Mucosa of descending colon (tissue), 3 donors: ENCODE measurements at regions not wholly inside any gene's neighbourhood (a gene's known extent, or its start where the extent isn't known, plus 50 kb on each side); places are given as distances from the start of the nearest gene placed in this dataset.

Experiments used
- ATAC-seq: fragments of 200-7000 bp; cut with Tn5 transposase; one replicate; pipeline ENCODE4 v1.9.1; 2020; ENCODE audit warnings: mild to moderate bottlenecking, moderate library complexity
- DNase-seq, 3 donors: peaks; one replicate each; pipeline ENCODE4 v3.0.0-alpha.2; 2020
- H3K36me3 ChIP-seq: fragments of 200-600 bp; one replicate; pipeline ENCODE4 v1.8.0; 2021; ENCODE audit warnings: low read depth, mild to moderate bottlenecking
- H3K4me1 ChIP-seq: fragments of 200-600 bp; one replicate; pipeline ENCODE4 v1.8.0; 2021; ENCODE audit warnings: low read depth, mild to moderate bottlenecking
- H3K4me3 ChIP-seq: fragments of 200-600 bp; one replicate; pipeline ENCODE4 v1.8.0; 2021; ENCODE audit warnings: mild to moderate bottlenecking
- H3K9me3 ChIP-seq: fragments of 200-600 bp; one replicate; pipeline ENCODE4 v1.8.0; 2021; ENCODE audit warnings: mild to moderate bottlenecking
- CTCF ChIP-seq: fragments of 200-600 bp; IDR thresholded peaks from one replicate; pipeline ENCODE4 v1.8.0; 2022; ENCODE audit warnings: antibody characterized with exemption, mild to moderate bottlenecking
- intact Hi-C, 2 donors: fragments of 100-400 bp; cut with DNase I in 1 of 2; cut with micrococcal nuclease in 1 of 2; formaldehyde crosslinking; loops; one replicate each; pipeline versions ENCODE4 v1.11.0 to v1.11.1; 2022; cut with DNase I, micrococcal nuclease
- donor health status: DM: no; HTN: no; CAD: no; lungs with moderate emphysema.
- donor health status: DM: no; HTN: no; CAD: no.
- donor health status: DM: no; HTN: yes; CAD: no.

GRCh38 chr4:31601793-31602192 is 881.6 kb downstream of the PCDH7 start:
- intact Hi-C loops, result no loop called here
- Histone ChIP-seq H3K36me3 (no peaks in the 10 kb centered on the region), H3K9me3 (no peaks in the 10 kb centered on the region), H3K4me1 (no peaks in the 10 kb centered on the region), H3K4me3 (no peak overlapping the region)
- ATAC-seq (no peak), DNase-seq (no peak)
- TF ChIP-seq CTCF, result no peak

- H3K36me3 ChIP-seq, result no peaks in the 10 kb centered on the region
- DNase-seq (no peak), ATAC-seq (no peak)
- TF ChIP-seq CTCF, result no peak
- no peaks in the 10 kb centered on the region for H3K9me3 ChIP-seq
- intact Hi-C loops, result no loop called here
- no peak overlapping the region for H3K4me3 ChIP-seq
- no peaks in the 10 kb centered on the region for H3K4me1 ChIP-seq
Measured at GRCh38 chr4:31613946-31614623, 893.9 kb downstream of the PCDH7 start.

- Histone ChIP-seq H3K4me1 (no peaks in the 10 kb centered on the region), H3K9me3 (no peaks in the 10 kb centered on the region), H3K4me3 (no peak overlapping the region), H3K36me3 (no peaks in the 10 kb centered on the region)
- ATAC-seq (no peak), DNase-seq (no peak)
- TF ChIP-seq CTCF, result no peak
- intact Hi-C loops, result no loop called here
Measured at GRCh38 chr4:31617667-31618066, 897.5 kb downstream of the PCDH7 start.

- no peak for ATAC-seq
- Histone ChIP-seq H3K9me3 (no peaks in the 10 kb centered on the region), H3K4me3 (no peak overlapping the region), H3K4me1 (no peaks in the 10 kb centered on the region), H3K36me3 (no peaks in the 10 kb centered on the region)
- intact Hi-C loops, result no loop called here
- TF ChIP-seq CTCF, result no peak
- no peak for DNase-seq
Measured at GRCh38 chr4:31620476-31620875, 900.3 kb downstream of the PCDH7 start.

GRCh38 chr4:31645236-31645635 is 925.1 kb downstream of the PCDH7 start:
- Histone ChIP-seq H3K4me1 (no peaks in the 10 kb centered on the region), H3K9me3 (no peaks in the 10 kb centered on the region), H3K4me3 (no peak overlapping the region), H3K36me3 (no peaks in the 10 kb centered on the region)
- no peak for DNase-seq
- intact Hi-C loops, result no loop called here
- TF ChIP-seq CTCF, result no peak
- no peak for ATAC-seq

- H3K4me1 ChIP-seq, result no peaks in the 10 kb centered on the region
Measured at GRCh38 chr4:31647786-31648185, 927.6 kb downstream of the PCDH7 start.

More at GRCh38 chr4:31647786-31648185, 927.6 kb downstream of the PCDH7 start:
- intact Hi-C loops, result no loop called here
- Histone ChIP-seq H3K36me3 (no peaks in the 10 kb centered on the region), H3K9me3 (no peaks in the 10 kb centered on the region), H3K4me3 (no peak overlapping the region)
- DNase-seq (no peak), ATAC-seq (no peak)
- TF ChIP-seq CTCF, result no peak
